Heart right ventricle (tissue), 16 donors: ENCODE measurements at regions not wholly inside any gene's neighbourhood (a gene's known extent, or its start where the extent isn't known, plus 50 kb on each side); places are given as distances from the start of the nearest gene placed in this dataset.

Experiments used
- ATAC-seq, 8 donors: fragments of 200-7000 bp; cut with Tn5 transposase; one replicate each; pipeline ENCODE4 v1.9.1; 2020; ENCODE audit warnings: mild to moderate bottlenecking in 8 of 8, moderate library complexity in 8 of 8, moderate number of reproducible peaks in 1 of 8
- DNase-seq, 2 donors: peaks; one replicate each; pipeline ENCODE4 v3.0.0-alpha.2; 2020
- H3K27ac ChIP-seq, 10 donors: fragments of 200-600 bp; sonication (generic) in 2 of 10; one replicate each; pipeline versions ENCODE4 v1.5.0 to v1.8.0; 2020 to 2022; ENCODE audit warnings: mild to moderate bottlenecking in 3 of 10
- H3K27me3 ChIP-seq, 7 donors: fragments of 200-600 bp; one replicate each; pipeline ENCODE4 v1.8.0; 2021 to 2022; ENCODE audit warnings: mild to moderate bottlenecking in 2 of 7
- H3K36me3 ChIP-seq, 9 donors: fragments of 200-600 bp; sonication (generic) in 1 of 9; one replicate each; pipeline versions ENCODE4 v1.5.0 to v1.8.0; 2020 to 2022; ENCODE audit warnings: mild to moderate bottlenecking in 2 of 9
- H3K4me1 ChIP-seq, 9 donors: fragments of 200-600 bp; sonication (generic) in 1 of 9; one replicate each; pipeline versions ENCODE4 v1.5.0 to v1.8.0; 2020 to 2022; ENCODE audit warnings: mild to moderate bottlenecking in 4 of 9
- H3K4me3 ChIP-seq, 10 donors: fragments of 200-600 bp; sonication (generic) in 2 of 10; one replicate each; pipeline versions ENCODE4 v1.5.0 to v1.8.0; 2020 to 2022; ENCODE audit warnings: mild to moderate bottlenecking in 7 of 10, moderate library complexity in 2 of 10
- H3K9me3 ChIP-seq, 11 donors: fragments of 200-600 bp in 10 of 11; sonication (generic) in 2 of 11; one replicate each; pipeline versions ENCODE4 v1.5.0 to v1.8.0; 2013 to 2022; ENCODE audit warnings: mild to moderate bottlenecking in 2 of 11, control low read depth in 1 of 11, moderate library complexity in 1 of 11
- WGBS, 2 donors: extraction: QIAGEN DNeasy Blood & Tissue Kit; methylation state at CpG; one replicate each; pipeline ENCODE4 v1.1.7; 2013; ENCODE audit warnings: inconsistent platforms in 1 of 2; 5-methylcytosine and 5-hydroxymethylcytosine counted together
- intact Hi-C, 10 donors: fragments of 100-400 bp; cut with DNase I; formaldehyde crosslinking; loops; one replicate each; pipeline versions ENCODE4 v1.11.1 to v1.14.2; 2022
- TF ChIP-seq, protein P1 (sequence below), 9 donors: fragments of 200-600 bp; sonication (generic) in 2 of 9; IDR thresholded peaks; one replicate each; pipeline versions ENCODE4 v1.5.0 to v1.8.0; 2021 to 2022; ENCODE audit warnings: antibody characterized with exemption in 9 of 9, mild to moderate bottlenecking in 5 of 9, moderate library complexity in 1 of 9
- donor health status: Arrhythmogenic right ventricular cardiomyopathy.
- donor health status: ischemic (EF 13 %, LVEDD 7.1; RV severe dilation, severe dysfunction).
- donor health status: healthy with polysubstance abuse.
- donor health status: DM: no; HTN: yes; CAD: no.
- donor health status: DM: no; HTN: no; CAD: no.
- donor health status: ischemic (EF 25% LVEDD 6.9; RV normal size, moderate dysfunction).
- donor health status: ischemic (EF 25% LVEDD 5.7; RV mildly dilated, moderate dysfunction).
- donor health status: healthy.
- donor health status: DM: yes; HTN: yes; CAD: no.
- donor health status: Ischemic cardiomyopathy.
- donor health status: ischemic (EF 35%, LVEDD 5.7; RV mildly dilated, moderate dysfunction).
- donor health status: nonischemic (EF 11% LVEDD 7.7; RV severe dilation, severe dysfunction).
- donor health status: DM: yes; HTN: yes; CAD: no.
- donor health status: PGD.
- donor health status: ischemic (EF 29% LVEDD 5.4; RV normal size, mild dysfunction).
- donor health status: nonischemic (EF 23%, LVEDD 6.1; RV moderate dilation, normal function).

DNA sequence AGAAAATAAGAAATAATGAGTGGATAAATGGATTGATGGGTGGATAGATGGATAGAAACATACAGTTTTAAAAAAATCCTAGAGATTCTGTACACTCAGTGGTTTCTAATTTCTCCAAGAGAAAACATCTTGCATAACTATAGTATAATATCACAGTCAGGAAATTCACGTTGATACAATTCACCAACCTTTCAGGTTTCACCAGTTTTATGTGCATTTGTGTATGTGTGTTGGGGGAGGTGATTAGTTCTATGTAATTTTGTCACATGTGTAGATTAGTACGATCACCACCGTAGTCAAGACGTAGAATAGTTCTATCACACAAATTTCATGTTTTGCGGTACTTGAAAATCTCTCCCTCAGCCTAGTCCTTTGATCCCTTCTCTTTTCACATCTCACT is 288.2 kb upstream of the LRATD1 start:
- no peak overlapping the region for H3K4me3 ChIP-seq
- DNase-seq = no peak
- H3K27ac ChIP-seq = no peak overlapping the region
- H3K9me3 ChIP-seq = peaks cover 0 to 8% (median 0%) of the 10 kb centered on the region in 11 donors
- H3K4me1 ChIP-seq = no peaks in the 10 kb centered on the region
- TF ChIP-seq, protein P1, sequence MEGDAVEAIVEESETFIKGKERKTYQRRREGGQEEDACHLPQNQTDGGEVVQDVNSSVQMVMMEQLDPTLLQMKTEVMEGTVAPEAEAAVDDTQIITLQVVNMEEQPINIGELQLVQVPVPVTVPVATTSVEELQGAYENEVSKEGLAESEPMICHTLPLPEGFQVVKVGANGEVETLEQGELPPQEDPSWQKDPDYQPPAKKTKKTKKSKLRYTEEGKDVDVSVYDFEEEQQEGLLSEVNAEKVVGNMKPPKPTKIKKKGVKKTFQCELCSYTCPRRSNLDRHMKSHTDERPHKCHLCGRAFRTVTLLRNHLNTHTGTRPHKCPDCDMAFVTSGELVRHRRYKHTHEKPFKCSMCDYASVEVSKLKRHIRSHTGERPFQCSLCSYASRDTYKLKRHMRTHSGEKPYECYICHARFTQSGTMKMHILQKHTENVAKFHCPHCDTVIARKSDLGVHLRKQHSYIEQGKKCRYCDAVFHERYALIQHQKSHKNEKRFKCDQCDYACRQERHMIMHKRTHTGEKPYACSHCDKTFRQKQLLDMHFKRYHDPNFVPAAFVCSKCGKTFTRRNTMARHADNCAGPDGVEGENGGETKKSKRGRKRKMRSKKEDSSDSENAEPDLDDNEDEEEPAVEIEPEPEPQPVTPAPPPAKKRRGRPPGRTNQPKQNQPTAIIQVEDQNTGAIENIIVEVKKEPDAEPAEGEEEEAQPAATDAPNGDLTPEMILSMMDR (IDR thresholded peaks at IDR 0.05) = no peak
- intact Hi-C loops = no loop called here
- H3K27me3 ChIP-seq = no peaks in the 10 kb centered on the region
- no peak for ATAC-seq
- H3K36me3 ChIP-seq = no peaks in the 10 kb centered on the region
- 88 to 89% methylated on average over 5 of the region's 5 CpGs for WGBS, 2 donors

DNA sequence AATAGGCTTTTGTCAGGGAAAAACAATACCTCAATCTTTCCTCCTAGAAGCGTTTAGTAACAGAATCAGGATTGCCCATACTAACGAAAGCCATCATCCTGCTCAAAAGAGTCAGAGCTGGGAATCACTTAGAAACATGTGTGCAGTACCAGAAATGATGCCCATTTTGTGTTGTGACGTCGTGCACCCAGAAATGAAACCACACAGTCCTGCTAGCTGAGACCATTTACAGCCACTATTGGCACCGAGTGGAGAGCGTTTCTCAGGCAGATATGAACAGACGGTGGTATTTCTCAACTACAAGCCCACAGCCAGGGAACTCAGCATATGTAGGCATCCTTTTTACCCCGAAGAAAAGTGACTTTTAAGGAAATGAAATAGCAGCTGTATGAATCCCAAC is 284.3 kb upstream of the LRATD1 start:
- no peaks in the 10 kb centered on the region for H3K9me3 ChIP-seq
- TF ChIP-seq, protein P1 (IDR thresholded peaks at IDR 0.05) = no peak
- 73% methylated on average over 8 of the region's 8 CpGs for WGBS, 2 donors
- H3K27me3 ChIP-seq = no peaks in the 10 kb centered on the region
- no peak overlapping the region for H3K4me3 ChIP-seq
- H3K36me3 ChIP-seq = no peaks in the 10 kb centered on the region
- intact Hi-C loops = loop anchor here in 1 of 10 donors (5.0 kb wide), 1 partner anchor 1226 kb away; no protein-coding TSS in a partner anchor
- H3K4me1 ChIP-seq = no peaks in the 10 kb centered on the region
- DNase-seq (no peak), ATAC-seq (no peak)
- H3K27ac ChIP-seq = no peak overlapping the region

DNA sequence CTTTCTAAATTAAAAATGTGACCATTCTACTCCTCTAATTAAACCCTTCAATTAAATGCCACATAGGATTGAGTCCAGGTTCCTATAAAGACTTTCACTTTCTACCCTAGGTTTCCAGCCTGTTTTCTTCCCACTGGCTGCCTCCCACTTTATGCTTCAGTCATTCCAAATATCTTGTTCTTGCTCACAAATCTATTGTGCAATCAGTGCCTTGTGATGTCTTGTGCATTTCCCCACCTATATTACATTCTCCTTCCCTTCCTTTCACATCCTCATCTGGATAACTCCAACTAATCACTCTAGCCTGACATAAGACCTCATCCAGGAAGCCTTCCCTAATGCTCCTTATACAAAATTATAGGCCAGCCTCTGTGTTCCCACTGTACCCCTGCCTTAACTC is 281.7 kb upstream of the LRATD1 start:
- H3K27ac ChIP-seq = no peak overlapping the region
- DNase-seq (no peak), ATAC-seq (no peak)
- TF ChIP-seq, protein P1 (IDR thresholded peaks at IDR 0.05) = no peak
- no peaks in the 10 kb centered on the region for H3K36me3 ChIP-seq
- peaks cover 0 to 2% (median 0%) of the 10 kb centered on the region in 11 donors for H3K9me3 ChIP-seq
- H3K4me3 ChIP-seq = no peak overlapping the region
- H3K27me3 ChIP-seq = no peaks in the 10 kb centered on the region
- H3K4me1 ChIP-seq = no peaks in the 10 kb centered on the region
- intact Hi-C loops = no loop called here

DNA sequence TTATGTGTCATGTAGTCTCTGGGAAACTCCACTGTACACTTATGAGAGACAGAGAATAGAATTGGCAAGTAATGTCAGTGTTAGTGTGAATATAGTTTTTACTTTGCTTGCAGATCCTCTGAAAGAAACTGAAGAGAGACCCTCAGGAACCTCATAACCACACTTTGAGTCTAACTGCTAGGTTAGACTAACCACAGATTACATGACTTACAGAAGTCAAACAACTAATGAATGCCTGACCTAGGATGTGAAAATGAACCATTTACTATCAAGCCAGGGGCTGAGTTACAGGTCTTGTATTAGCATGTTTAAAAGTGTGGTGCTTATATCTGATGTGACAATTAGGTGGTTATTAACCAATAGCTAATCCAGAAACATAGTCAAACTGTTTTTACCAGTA is 280.4 kb upstream of the LRATD1 start:
- ATAC-seq = no peak
- H3K36me3 ChIP-seq = no peaks in the 10 kb centered on the region
- no peaks in the 10 kb centered on the region for H3K27me3 ChIP-seq
- DNase-seq = no peak
- H3K4me1 ChIP-seq = no peaks in the 10 kb centered on the region
- no peak overlapping the region for H3K4me3 ChIP-seq
- H3K27ac ChIP-seq = no peak overlapping the region
- H3K9me3 ChIP-seq = peaks cover 0 to 2% (median 0%) of the 10 kb centered on the region in 11 donors
- intact Hi-C loops = no loop called here
- TF ChIP-seq, protein P1 (IDR thresholded peaks at IDR 0.05) = no peak

DNA sequence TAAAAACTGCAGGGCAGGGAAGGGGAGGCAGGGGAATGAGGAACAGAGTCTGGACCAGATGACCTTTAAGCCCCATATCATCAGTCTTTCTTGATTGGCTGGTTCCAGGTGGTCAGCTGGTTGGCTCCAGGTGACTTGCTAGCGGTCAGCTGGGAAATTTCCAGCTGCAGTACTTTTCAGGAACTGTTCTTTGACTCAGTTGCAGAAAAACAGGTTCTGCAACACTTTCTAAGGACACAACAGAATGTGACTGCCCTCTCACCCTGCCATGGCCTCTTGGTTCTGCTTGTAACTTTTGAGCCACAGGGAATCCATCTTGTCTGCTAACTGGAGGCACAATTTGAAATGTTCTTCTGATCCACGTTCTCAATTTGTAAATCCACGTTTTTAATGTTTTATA is 278.3 kb upstream of the LRATD1 start:
- Histone ChIP-seq H3K27ac (no peak overlapping the region), H3K4me3 (no peak overlapping the region), H3K27me3 (peaks cover 0 to 4% (median 0%) of the 10 kb centered on the region in 7 donors), H3K9me3 (peaks cover 0 to 2% (median 0%) of the 10 kb centered on the region in 11 donors), H3K4me1 (no peaks in the 10 kb centered on the region), H3K36me3 (no peaks in the 10 kb centered on the region)
- TF ChIP-seq, protein P1 (IDR thresholded peaks at IDR 0.05) = no peak
- WGBS, 2 donors = 70 to 77% methylated on average over 3 of the region's 3 CpGs
- no peak for ATAC-seq
- DNase-seq = no peak
- intact Hi-C loops = no loop called here
